SK-N-MC (cell line): ENCODE measurements at regions not wholly inside any gene's neighbourhood (a gene's known extent, or its start where the extent isn't known, plus 50 kb on each side); places are given as distances from the start of the nearest gene placed in this dataset.

Source experiments
- EZH2 ChIP-seq: fragments of 200-600 bp; sonication (generic); IDR thresholded peaks from one replicate; pipeline ENCODE4 v1.6.1; 2017; ENCODE audit warnings: antibody characterized with exemption
- FOXP2 ChIP-seq: optimal IDR thresholded peaks from 2 replicates; pipeline ENCODE3; 2011; ENCODE audit warnings: mild to moderate bottlenecking, moderate library complexity; ENCODE audit not compliant: insufficient read depth; ENCODE audit errors: extremely low read length, control extremely low read depth
- POLR2AphosphoS5 ChIP-seq: IDR thresholded peaks from 2 replicates; pipeline ENCODE4 v1.6.1; 2012; ENCODE audit warnings: mild to moderate bottlenecking, low read depth, low read length, borderline replicate concordance

- TF ChIP-seq EZH2 (no peak), POLR2AphosphoS5 (no peak), FOXP2 (no peak)
These were observed 573.6 kb downstream of the BUD13 start for GRCh38 chr11:116199182-116199581.
